Adrenal gland (tissue), 9 donors: ENCODE measurements at regions not wholly inside any gene's neighbourhood (a gene's known extent, or its start where the extent isn't known, plus 50 kb on each side); places are given as distances from the start of the nearest gene placed in this dataset.

ENCODE experiments used
- DNase-seq, 7 donors: peaks; one replicate each; pipeline ENCODE4 v3.0.0-alpha.2; 2019 to 2020
- H3K27ac ChIP-seq, 5 donors: fragments of 200-600 bp; sonication (generic) in 4 of 5; 1 replicate in 3 of 5; 2 replicates in 2 of 5; pipeline versions ENCODE4 v1.5.1 to v1.8.0; 2016 to 2020; ENCODE audit warnings: mild to moderate bottlenecking in 1 of 5
- H3K27me3 ChIP-seq: fragments of 200-600 bp; 2 replicates; pipeline ENCODE4 v1.8.0; 2021
- H3K36me3 ChIP-seq, 2 donors: fragments of 200-600 bp; replicated peaks in 1 of 2; 1 replicate in 1 of 2; 2 replicates in 1 of 2; pipeline versions ENCODE4 v1.5.1 to v1.8.0; 2018 to 2022
- H3K4me1 ChIP-seq, 2 donors: fragments of 200-600 bp; replicated peaks in 1 of 2; 1 replicate in 1 of 2; 2 replicates in 1 of 2; pipeline versions ENCODE4 v1.5.1 to v1.8.0; 2018 to 2021
- H3K4me3 ChIP-seq, 4 donors: fragments of 200-600 bp; sonication (generic) in 3 of 4; one replicate each; pipeline ENCODE4 v1.5.1; 2016 to 2018
- H3K9me3 ChIP-seq, 3 donors: fragments of 200-600 bp; sonication (generic) in 1 of 3; replicated peaks in 1 of 3; 1 replicate in 2 of 3; 2 replicates in 1 of 3; pipeline versions ENCODE4 v1.5.1 to v1.8.0; 2016 to 2021
- POLR2A ChIP-seq, 2 donors: fragments of 450-650 bp; IDR thresholded peaks; one replicate each; pipeline ENCODE4 v1.6.1; 2017; ENCODE audit warnings: antibody characterized with exemption in 2 of 2, mild to moderate bottlenecking in 2 of 2, moderate library complexity in 1 of 2
- WGBS, 4 donors: extraction: QIAGEN DNeasy Blood & Tissue Kit in 2 of 4; methylation state at CpG; one replicate each; pipeline versions ENCODE4 v1.1.5 to v1.1.7; 2013 to 2017; 5-methylcytosine and 5-hydroxymethylcytosine counted together
- intact Hi-C, 2 donors: fragments of 100-400 bp; cut with DNase I; formaldehyde crosslinking; loops; one replicate each; pipeline versions ENCODE4 v1.14.1 to v1.15.0; 2022 to 2023
- TF ChIP-seq, protein P1 (sequence below), 6 experiments: fragments of 450-650 bp in 4 of 6; fragments of 200-600 bp in 2 of 6; sonication (generic) in 1 of 6; IDR thresholded peaks; 1 replicate in 5 of 6; 2 replicates in 1 of 6; pipeline versions ENCODE4 v1.5.1 to v1.8.0; 2016 to 2021; ENCODE audit warnings: antibody characterized with exemption in 6 of 6, mild to moderate bottlenecking in 2 of 6, moderate library complexity in 1 of 6
- donor health status: healthy with polysubstance abuse.
- donor health status: Bipolar disorder and iron deficiency.
- donor health status: DM: yes; HTN: yes; CAD: no.
- donor health status: DM: no; HTN: no; CAD: no.
- donor health status: DM: no; HTN: no; CAD: no.

DNA sequence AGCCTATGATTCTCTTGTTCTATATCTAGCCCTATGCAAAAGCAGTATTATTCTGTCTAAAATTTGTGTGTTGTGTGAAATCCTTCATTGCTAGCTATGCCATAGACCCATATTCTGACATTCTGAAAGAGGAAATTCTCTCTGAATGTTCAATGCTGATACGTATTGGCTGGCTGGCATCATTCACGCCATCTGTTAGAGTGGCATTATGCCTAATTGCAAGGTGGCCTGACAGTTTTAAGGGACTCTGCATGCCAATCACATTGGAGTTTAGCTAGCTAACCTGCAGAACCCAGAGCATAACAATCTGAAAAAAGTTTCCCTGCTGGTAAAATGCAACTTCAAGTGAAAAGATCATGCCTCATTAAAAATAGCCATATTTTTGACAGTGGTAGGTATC lies 316.0 kb downstream of the SOX11 start:
- H3K36me3 ChIP-seq = no peaks in the 10 kb centered on the region
- no peaks in the 10 kb centered on the region for H3K9me3 ChIP-seq
- TF ChIP-seq, protein P1, sequence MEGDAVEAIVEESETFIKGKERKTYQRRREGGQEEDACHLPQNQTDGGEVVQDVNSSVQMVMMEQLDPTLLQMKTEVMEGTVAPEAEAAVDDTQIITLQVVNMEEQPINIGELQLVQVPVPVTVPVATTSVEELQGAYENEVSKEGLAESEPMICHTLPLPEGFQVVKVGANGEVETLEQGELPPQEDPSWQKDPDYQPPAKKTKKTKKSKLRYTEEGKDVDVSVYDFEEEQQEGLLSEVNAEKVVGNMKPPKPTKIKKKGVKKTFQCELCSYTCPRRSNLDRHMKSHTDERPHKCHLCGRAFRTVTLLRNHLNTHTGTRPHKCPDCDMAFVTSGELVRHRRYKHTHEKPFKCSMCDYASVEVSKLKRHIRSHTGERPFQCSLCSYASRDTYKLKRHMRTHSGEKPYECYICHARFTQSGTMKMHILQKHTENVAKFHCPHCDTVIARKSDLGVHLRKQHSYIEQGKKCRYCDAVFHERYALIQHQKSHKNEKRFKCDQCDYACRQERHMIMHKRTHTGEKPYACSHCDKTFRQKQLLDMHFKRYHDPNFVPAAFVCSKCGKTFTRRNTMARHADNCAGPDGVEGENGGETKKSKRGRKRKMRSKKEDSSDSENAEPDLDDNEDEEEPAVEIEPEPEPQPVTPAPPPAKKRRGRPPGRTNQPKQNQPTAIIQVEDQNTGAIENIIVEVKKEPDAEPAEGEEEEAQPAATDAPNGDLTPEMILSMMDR (IDR thresholded peaks at IDR 0.05) = no peak
- H3K27me3 ChIP-seq = no peaks in the 10 kb centered on the region
- intact Hi-C loops = no loop called here
- no peaks in the 10 kb centered on the region for H3K4me1 ChIP-seq
- WGBS, 4 donors = 58 to 81% (median 80%) methylated on average over 2 of the region's 2 CpGs
- H3K27ac ChIP-seq = no peak overlapping the region
- no peak for DNase-seq
- H3K4me3 ChIP-seq = no peak overlapping the region

DNA sequence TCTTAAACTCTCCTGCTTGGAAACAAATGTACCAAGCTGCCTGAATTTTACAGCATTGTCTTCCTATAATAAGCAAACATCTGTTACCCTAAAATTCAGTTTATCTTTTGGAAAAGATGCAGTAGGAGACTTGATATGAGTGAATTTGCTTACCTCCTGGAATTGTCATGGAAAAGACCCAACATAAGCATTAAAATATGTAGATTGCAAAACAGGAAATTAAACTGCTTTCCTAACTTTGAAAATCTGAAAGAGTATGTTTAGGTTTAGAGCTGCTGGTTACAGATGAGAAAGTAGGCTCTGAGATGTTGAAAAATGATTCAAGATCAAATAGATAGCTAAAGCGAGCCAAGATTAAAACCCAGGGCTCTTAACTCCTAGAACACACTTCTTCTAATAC lies 316.5 kb downstream of the SOX11 start:
- TF ChIP-seq, protein P1 (IDR thresholded peaks at IDR 0.05) = no peak
- no peak for TF ChIP-seq POLR2A (IDR thresholded peaks at IDR 0.05)
- Histone ChIP-seq H3K4me3 (no peak overlapping the region), H3K27me3 (no peaks in the 10 kb centered on the region), H3K4me1 (no peaks in the 10 kb centered on the region), H3K9me3 (no peaks in the 10 kb centered on the region), H3K27ac (no peak overlapping the region), H3K36me3 (no peaks in the 10 kb centered on the region)
- intact Hi-C loops = no loop called here
- 61 to 77% (median 67%) methylated on average over 1 of the region's 1 CpG for WGBS, 4 donors
- DNase-seq = no peak

DNA sequence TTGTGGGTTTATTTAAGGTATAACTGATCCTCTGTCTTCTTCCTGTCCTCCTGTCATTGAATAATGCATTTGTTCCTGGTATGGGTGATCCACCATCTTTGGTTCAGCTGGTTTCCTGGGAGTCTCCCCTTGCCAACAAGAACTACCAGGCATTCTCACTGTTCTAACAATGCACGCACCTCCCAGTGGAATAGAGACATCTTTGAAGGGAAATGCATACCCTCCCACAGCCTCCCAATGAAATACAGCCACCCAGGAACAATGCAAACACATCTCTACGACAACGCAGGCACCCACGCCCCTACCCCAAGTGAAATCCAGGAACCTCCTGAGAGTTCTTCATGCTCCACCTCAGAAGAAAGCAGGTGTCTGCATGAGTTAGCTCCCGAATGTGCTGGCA lies 318.0 kb downstream of the SOX11 start:
- 71 to 81% (median 78%) methylated on average over 5 of the region's 5 CpGs for WGBS, 4 donors
- Histone ChIP-seq H3K4me3 (no peak overlapping the region), H3K27me3 (no peaks in the 10 kb centered on the region), H3K27ac (no peak overlapping the region), H3K4me1 (no peaks in the 10 kb centered on the region), H3K36me3 (no peaks in the 10 kb centered on the region), H3K9me3 (no peaks in the 10 kb centered on the region)
- no peak for DNase-seq
- TF ChIP-seq POLR2A (IDR thresholded peaks at IDR 0.05) = no peak
- TF ChIP-seq, protein P1 (IDR thresholded peaks at IDR 0.05) = no peak
- intact Hi-C loops = no loop called here

DNA sequence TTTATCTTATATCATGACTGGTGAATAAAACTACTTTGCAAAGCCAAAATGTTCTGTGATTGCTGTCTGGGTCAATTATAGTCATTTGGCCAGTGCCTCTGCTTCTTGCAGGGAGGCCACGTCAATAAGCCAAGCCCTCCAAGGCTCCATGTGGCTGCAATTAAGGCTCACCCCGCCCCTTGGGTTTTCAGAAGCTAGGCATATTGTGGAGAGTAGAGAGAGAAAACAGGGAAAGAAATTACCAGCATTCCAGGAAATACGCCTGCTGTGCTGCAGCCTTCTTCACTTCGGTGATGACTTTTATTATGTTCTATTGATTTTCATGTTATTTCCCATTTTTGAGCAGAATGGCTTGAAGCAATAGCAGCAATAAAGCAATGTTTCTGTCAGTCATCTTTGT lies 319.7 kb downstream of the SOX11 start:
- intact Hi-C loops = no loop called here
- Histone ChIP-seq H3K4me1 (no peaks in the 10 kb centered on the region), H3K4me3 (no peak overlapping the region), H3K27ac (no peak overlapping the region), H3K27me3 (no peaks in the 10 kb centered on the region), H3K36me3 (no peaks in the 10 kb centered on the region), H3K9me3 (no peaks in the 10 kb centered on the region)
- 54 to 73% (median 65%) methylated on average over 4 of the region's 4 CpGs for WGBS, 4 donors
- no peak for DNase-seq
- TF ChIP-seq, protein P1 (IDR thresholded peaks at IDR 0.05) = no peak
- no peak for TF ChIP-seq POLR2A (IDR thresholded peaks at IDR 0.05)
